Vagina (tissue), 2 donors: ENCODE measurements at regions not wholly inside any gene's neighbourhood (a gene's known extent, or its start where the extent isn't known, plus 50 kb on each side); places are given as distances from the start of the nearest gene placed in this dataset.

Experiments used
- DNase-seq, 2 donors: peaks; one replicate each; pipeline ENCODE4 v3.0.0-alpha.2; 2017; ENCODE audit errors: extremely low spot score in 2 of 2
- H3K27ac ChIP-seq: fragments of 200-600 bp; sonication (generic); one replicate; pipeline ENCODE4 v1.5.1; 2019
- H3K27me3 ChIP-seq: fragments of 200-600 bp; sonication (generic); one replicate; pipeline ENCODE4 v1.5.1; 2019
- H3K36me3 ChIP-seq, 2 donors: fragments of 200-600 bp; sonication (generic); one replicate each; pipeline ENCODE4 v1.5.1; 2017 to 2019
- H3K4me1 ChIP-seq: fragments of 200-600 bp; sonication (generic); one replicate; pipeline ENCODE4 v1.5.1; 2019
- H3K4me3 ChIP-seq, 2 donors: fragments of 200-600 bp; sonication (generic); 1 replicate in 1 of 2; 2 replicates in 1 of 2; pipeline ENCODE4 v1.5.1; 2016 to 2019
- H3K9me3 ChIP-seq: fragments of 200-600 bp; sonication (generic); one replicate; pipeline ENCODE4 v1.5.1; 2019
- CTCF ChIP-seq, 3 experiments: fragments of 450-650 bp in 2 of 3; fragments of 200-600 bp in 1 of 3; sonication (generic) in 1 of 3; IDR thresholded peaks; one replicate each; pipeline ENCODE4 v1.5.1; 2017 to 2019; ENCODE audit warnings: antibody characterized with exemption in 3 of 3, mild to moderate bottlenecking in 2 of 3, moderate library complexity in 2 of 3
- POLR2A ChIP-seq, 2 donors: fragments of 450-650 bp; IDR thresholded peaks; one replicate each; pipeline ENCODE4 v1.6.1; 2017; ENCODE audit warnings: antibody characterized with exemption in 2 of 2, mild to moderate bottlenecking in 2 of 2, moderate library complexity in 2 of 2
- POLR2AphosphoS5 ChIP-seq, 2 donors: sonication (generic); formaldehyde crosslinking; IDR thresholded peaks; one replicate each; pipeline ENCODE4 v1.9.0; 2017; ENCODE audit warnings: antibody characterized with exemption in 2 of 2, mild to moderate bottlenecking in 2 of 2, low read depth in 1 of 2; ENCODE audit not compliant: insufficient read depth in 1 of 2
- intact Hi-C: fragments of 100-400 bp; cut with DNase I; formaldehyde crosslinking; loops from one replicate; pipeline ENCODE4 v1.15.1; 2023

GRCh38 chr7:13092708-13093005 lies 405.2 kb downstream of the ARL4A start:
- intact Hi-C loops = no loop called here
- DNase-seq = no peak
- TF ChIP-seq POLR2AphosphoS5 (IDR thresholded peaks at IDR 0.05; ENCODE audit: insufficient read depth in 1 of 2, low read depth in 1 of 2) (no peak), CTCF (IDR thresholded peaks at IDR 0.05) (no peak), POLR2A (IDR thresholded peaks at IDR 0.05) (no peak)

GRCh38 chr7:13093160-13093559 lies 405.7 kb downstream of the ARL4A start:
- H3K36me3 ChIP-seq = no peaks in the 10 kb centered on the region
- H3K4me3 ChIP-seq = no peak overlapping the region
- no peak for DNase-seq
- intact Hi-C loops = no loop called here
- no peaks in the 10 kb centered on the region for H3K4me1 ChIP-seq
- H3K27ac ChIP-seq = no peak overlapping the region
- no peaks in the 10 kb centered on the region for H3K9me3 ChIP-seq
- H3K27me3 ChIP-seq = no peaks in the 10 kb centered on the region
- TF ChIP-seq CTCF (IDR thresholded peaks at IDR 0.05) = no peak
- TF ChIP-seq POLR2AphosphoS5 (IDR thresholded peaks at IDR 0.05; ENCODE audit: insufficient read depth in 1 of 2, low read depth in 1 of 2) = no peak
- TF ChIP-seq POLR2A (IDR thresholded peaks at IDR 0.05) = no peak

More at GRCh38 chr7:13092708-13093005, 405.2 kb downstream of the ARL4A start:
- no peaks in the 10 kb centered on the region for H3K36me3 ChIP-seq
- no peak overlapping the region for H3K4me3 ChIP-seq
- no peak overlapping the region for H3K27ac ChIP-seq
- no peaks in the 10 kb centered on the region for H3K4me1 ChIP-seq
- H3K9me3 ChIP-seq = no peaks in the 10 kb centered on the region
- H3K27me3 ChIP-seq = no peaks in the 10 kb centered on the region

- Histone ChIP-seq H3K27ac (no peak overlapping the region), H3K9me3 (no peaks in the 10 kb centered on the region), H3K27me3 (no peaks in the 10 kb centered on the region), H3K4me1 (no peaks in the 10 kb centered on the region), H3K4me3 (no peak overlapping the region), H3K36me3 (no peaks in the 10 kb centered on the region)
- no peak for DNase-seq
- TF ChIP-seq CTCF (IDR thresholded peaks at IDR 0.05) = no peak
- intact Hi-C loops = no loop called here
Measured at GRCh38 chr7:13097499-13097898, 410.1 kb downstream of the ARL4A start.

- no peak for TF ChIP-seq CTCF (IDR thresholded peaks at IDR 0.05)
- no peak for TF ChIP-seq POLR2A (IDR thresholded peaks at IDR 0.05)
- no peak for TF ChIP-seq POLR2AphosphoS5 (IDR thresholded peaks at IDR 0.05; ENCODE audit: insufficient read depth in 1 of 2, low read depth in 1 of 2)
- no peak overlapping the region for H3K27ac ChIP-seq
- intact Hi-C loops = no loop called here
Measured at GRCh38 chr7:13098161-13098560, 410.7 kb downstream of the ARL4A start.

GRCh38 chr7:13099154-13099795 lies 411.8 kb downstream of the ARL4A start:
- intact Hi-C loops = no loop called here
- TF ChIP-seq POLR2AphosphoS5 (IDR thresholded peaks at IDR 0.05; ENCODE audit: insufficient read depth in 1 of 2, low read depth in 1 of 2) (peak in 1 of 2 donors; percentile 53), CTCF (IDR thresholded peaks at IDR 0.05) (no peak)
- Histone ChIP-seq H3K27me3 (no peaks in the 10 kb centered on the region), H3K9me3 (no peaks in the 10 kb centered on the region), H3K4me3 (no peak overlapping the region), H3K36me3 (no peaks in the 10 kb centered on the region), H3K27ac (no peak overlapping the region), H3K4me1 (no peaks in the 10 kb centered on the region)
- DNase-seq = no peak

More at GRCh38 chr7:13098161-13098560, 410.7 kb downstream of the ARL4A start:
- Histone ChIP-seq H3K9me3 (no peaks in the 10 kb centered on the region), H3K4me1 (no peaks in the 10 kb centered on the region), H3K4me3 (no peak overlapping the region), H3K36me3 (no peaks in the 10 kb centered on the region), H3K27me3 (no peaks in the 10 kb centered on the region)
- no peak for DNase-seq
